Occipital lobe (tissue), 1 donor: ENCODE measurements at regions not wholly inside any gene's neighbourhood (a gene's known extent, or its start where the extent isn't known, plus 50 kb on each side); places are given as distances from the start of the nearest gene placed in this dataset.

Experiments
- DNase-seq: peaks from one replicate; lab custom pipeline; 2025; lab: John Stamatoyannopoulos, UW

- no peak for DNase-seq
Measured at GRCh38 chr3:168894214-168894613, 769.3 kb downstream of the MECOM start.

GRCh38 chr3:168889666-168890065 lies 773.8 kb downstream of the MECOM start:
- DNase-seq: no peak

- DNase-seq: no peak
Measured at GRCh38 chr3:168888781-168889180, 774.7 kb downstream of the MECOM start.

GRCh38 chr3:168885028-168885427 lies 778.5 kb downstream of the MECOM start:
- DNase-seq: no peak

- no peak for DNase-seq
Measured at GRCh38 chr3:168884353-168884903, 779.1 kb downstream of the MECOM start.

- DNase-seq: no peak
Measured at GRCh38 chr3:168883145-168883544, 780.4 kb downstream of the MECOM start.

- no peak for DNase-seq
Measured at GRCh38 chr3:168881804-168882203, 781.7 kb downstream of the MECOM start.

- no peak for DNase-seq
Measured at GRCh38 chr3:168878655-168879054, 782.9 kb upstream of the GOLIM4 start.

- DNase-seq: no peak
Measured at GRCh38 chr3:168877899-168878298, 782.2 kb upstream of the GOLIM4 start.

GRCh38 chr3:168876346-168877035 lies 780.8 kb upstream of the GOLIM4 start:
- DNase-seq: no peak

- DNase-seq: no peak
Measured at GRCh38 chr3:168872826-168873225, 777.1 kb upstream of the GOLIM4 start.

GRCh38 chr3:168870892-168871291 lies 775.2 kb upstream of the GOLIM4 start:
- no peak for DNase-seq

- DNase-seq: no peak
Measured at GRCh38 chr3:168865022-168865551, 769.4 kb upstream of the GOLIM4 start.

GRCh38 chr3:168864107-168865021 lies 768.6 kb upstream of the GOLIM4 start:
- DNase-seq: no peak

- DNase-seq: no peak
Measured at GRCh38 chr3:168863561-168863960, 767.8 kb upstream of the GOLIM4 start.

GRCh38 chr3:168862466-168862865 lies 766.7 kb upstream of the GOLIM4 start:
- DNase-seq: no peak

GRCh38 chr3:168860592-168860991 lies 764.9 kb upstream of the GOLIM4 start:
- DNase-seq: no peak

GRCh38 chr3:168860028-168860427 lies 764.3 kb upstream of the GOLIM4 start:
- no peak for DNase-seq

GRCh38 chr3:168859574-168859973 lies 763.9 kb upstream of the GOLIM4 start:
- no peak for DNase-seq

GRCh38 chr3:168859143-168859542 lies 763.4 kb upstream of the GOLIM4 start:
- no peak for DNase-seq

GRCh38 chr3:168858327-168858726 lies 762.6 kb upstream of the GOLIM4 start:
- no peak for DNase-seq

GRCh38 chr3:168850109-168850508 lies 754.4 kb upstream of the GOLIM4 start:
- no peak for DNase-seq
